Gastrocnemius medialis (tissue), 4 donors: ENCODE measurements at regions not wholly inside any gene's neighbourhood (a gene's known extent, or its start where the extent isn't known, plus 50 kb on each side); places are given as distances from the start of the nearest gene placed in this dataset.
A peak's percentile ranks its signal among the peaks of the same experiment; 100 is the strongest.

Experiments
- ATAC-seq, 2 donors: fragments of 150-250 bp; one replicate each; pipeline ENCODE4 v1.9.1; 2016
- DNase-seq, 2 donors: peaks; one replicate each; pipeline ENCODE4 v3.0.0-alpha.2; 2019
- H3K27ac ChIP-seq, 4 donors: fragments of 200-600 bp; sonication (generic); 1 replicate in 1 of 4; 2 replicates in 3 of 4; pipeline ENCODE4 v1.5.1; 2016 to 2018; ENCODE audit warnings: mild to moderate bottlenecking in 2 of 4, moderate library complexity in 1 of 4
- H3K27me3 ChIP-seq, 3 donors: fragments of 200-600 bp; sonication (generic) in 2 of 3; 1 replicate in 1 of 3; 2 replicates in 2 of 3; pipeline versions ENCODE4 v1.5.1 to v1.6.0; 2016 to 2019; ENCODE audit warnings: mild to moderate bottlenecking in 1 of 3, moderate library complexity in 1 of 3
- H3K36me3 ChIP-seq, 2 donors: fragments of 200-600 bp; sonication (generic) in 1 of 2; one replicate each; pipeline ENCODE4 v1.5.1; 2017 to 2018
- H3K4me1 ChIP-seq, 2 donors: fragments of 200-600 bp; sonication (generic) in 1 of 2; one replicate each; pipeline ENCODE4 v1.5.1; 2016 to 2017; ENCODE audit warnings: mild to moderate bottlenecking in 2 of 2
- H3K4me3 ChIP-seq, 4 donors: fragments of 200-600 bp; sonication (generic) in 3 of 4; 1 replicate in 1 of 4; 2 replicates in 3 of 4; pipeline ENCODE4 v1.5.1; 2016 to 2019; ENCODE audit warnings: mild to moderate bottlenecking in 2 of 4
- H3K9me3 ChIP-seq, 3 donors: fragments of 200-600 bp; sonication (generic) in 2 of 3; 1 replicate in 1 of 3; 2 replicates in 2 of 3; pipeline ENCODE4 v1.5.1; 2016 to 2019
- POLR2A ChIP-seq, 2 donors: fragments of 450-650 bp; IDR thresholded peaks; one replicate each; pipeline ENCODE4 v1.6.1; 2017; ENCODE audit warnings: antibody characterized with exemption in 2 of 2, mild to moderate bottlenecking in 2 of 2, moderate library complexity in 2 of 2
- in situ Hi-C, 4 donors: fragments of 200-750 bp; cut with MboI; loops; one replicate each; pipeline versions ENCODE4 v1.15.0 to v1.8.0; 2017; ENCODE audit warnings: low sequenced_read_pairs in 4 of 4
- intact Hi-C: fragments of 100-400 bp; cut with DNase I; formaldehyde crosslinking; loops from one replicate; pipeline ENCODE4 v1.15.1; 2023; ENCODE audit warnings: low total_unique reads
- TF ChIP-seq, protein P1 (sequence below), 5 experiments: fragments of 450-650 bp in 3 of 5; fragments of 200-600 bp in 2 of 5; sonication (generic) in 2 of 5; IDR thresholded peaks in 4 of 5; conservative IDR thresholded peaks in 1 of 5; 1 replicate in 4 of 5; 2 replicates in 1 of 5; pipeline ENCODE4 v1.5.1; 2016 to 2019; ENCODE audit warnings: antibody characterized with exemption in 5 of 5, mild to moderate bottlenecking in 3 of 5, moderate library complexity in 3 of 5

GRCh38 chr3:22476976-22477375 is 726.0 kb upstream of the ZNF385D start:
- no peaks in the 10 kb centered on the region for H3K36me3 ChIP-seq
- H3K9me3 ChIP-seq: no peaks in the 10 kb centered on the region
- no peak overlapping the region for H3K4me3 ChIP-seq
- H3K4me1 ChIP-seq: no peaks in the 10 kb centered on the region
- ATAC-seq (no peak), DNase-seq (no peak)
- H3K27ac ChIP-seq: no peak overlapping the region
- TF ChIP-seq, protein P1, sequence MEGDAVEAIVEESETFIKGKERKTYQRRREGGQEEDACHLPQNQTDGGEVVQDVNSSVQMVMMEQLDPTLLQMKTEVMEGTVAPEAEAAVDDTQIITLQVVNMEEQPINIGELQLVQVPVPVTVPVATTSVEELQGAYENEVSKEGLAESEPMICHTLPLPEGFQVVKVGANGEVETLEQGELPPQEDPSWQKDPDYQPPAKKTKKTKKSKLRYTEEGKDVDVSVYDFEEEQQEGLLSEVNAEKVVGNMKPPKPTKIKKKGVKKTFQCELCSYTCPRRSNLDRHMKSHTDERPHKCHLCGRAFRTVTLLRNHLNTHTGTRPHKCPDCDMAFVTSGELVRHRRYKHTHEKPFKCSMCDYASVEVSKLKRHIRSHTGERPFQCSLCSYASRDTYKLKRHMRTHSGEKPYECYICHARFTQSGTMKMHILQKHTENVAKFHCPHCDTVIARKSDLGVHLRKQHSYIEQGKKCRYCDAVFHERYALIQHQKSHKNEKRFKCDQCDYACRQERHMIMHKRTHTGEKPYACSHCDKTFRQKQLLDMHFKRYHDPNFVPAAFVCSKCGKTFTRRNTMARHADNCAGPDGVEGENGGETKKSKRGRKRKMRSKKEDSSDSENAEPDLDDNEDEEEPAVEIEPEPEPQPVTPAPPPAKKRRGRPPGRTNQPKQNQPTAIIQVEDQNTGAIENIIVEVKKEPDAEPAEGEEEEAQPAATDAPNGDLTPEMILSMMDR (IDR thresholded peaks at IDR 0.05 in 4 of 5, conservative IDR thresholded peaks at IDR 0.05 in 1 of 5): no peak
- no peak for TF ChIP-seq POLR2A (IDR thresholded peaks at IDR 0.05)
- in situ Hi-C loops: no loop called here
- no peaks in the 10 kb centered on the region for H3K27me3 ChIP-seq
- intact Hi-C loops: no loop called here

GRCh38 chr3:22485954-22486353 is 717.2 kb upstream of the UBE2E2 start:
- Histone ChIP-seq H3K9me3 (no peaks in the 10 kb centered on the region), H3K4me1 (no peaks in the 10 kb centered on the region), H3K27ac (no peak overlapping the region), H3K36me3 (no peaks in the 10 kb centered on the region), H3K4me3 (no peak overlapping the region), H3K27me3 (no peaks in the 10 kb centered on the region)
- in situ Hi-C loops: no loop called here
- DNase-seq: no peak
- no peak for ATAC-seq
- no peak for TF ChIP-seq POLR2A (IDR thresholded peaks at IDR 0.05)
- TF ChIP-seq, protein P1 (IDR thresholded peaks at IDR 0.05 in 4 of 5, conservative IDR thresholded peaks at IDR 0.05 in 1 of 5): no peak
- intact Hi-C loops: no loop called here

DNA sequence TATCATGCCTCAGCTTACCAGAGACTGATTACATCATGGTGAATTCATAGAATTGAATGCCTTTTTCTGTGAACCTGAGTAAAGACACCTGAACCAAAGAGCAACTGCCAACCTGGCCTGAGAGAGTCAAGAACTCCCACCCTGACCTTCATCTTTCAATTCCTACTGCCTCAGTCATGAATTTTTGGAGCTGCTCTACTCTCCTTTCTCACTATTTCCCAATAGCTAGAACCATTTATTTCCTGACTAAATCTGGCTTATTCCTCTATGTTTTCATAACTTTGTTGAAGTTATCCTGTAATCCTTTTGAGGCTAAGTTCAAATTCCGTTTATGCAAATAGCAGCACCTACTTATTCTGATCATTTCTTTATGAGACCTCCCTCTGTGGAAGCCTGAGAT is 712.4 kb upstream of the UBE2E2 start:
- TF ChIP-seq, protein P1 (IDR thresholded peaks at IDR 0.05 in 4 of 5, conservative IDR thresholded peaks at IDR 0.05 in 1 of 5): no peak
- TF ChIP-seq POLR2A (IDR thresholded peaks at IDR 0.05): no peak
- DNase-seq (no peak), ATAC-seq (peak in 1 of 2 donors; percentile 42)
- H3K4me1 ChIP-seq: no peaks in the 10 kb centered on the region
- no peaks in the 10 kb centered on the region for H3K36me3 ChIP-seq
- H3K9me3 ChIP-seq: no peaks in the 10 kb centered on the region
- intact Hi-C loops: no loop called here
- no peaks in the 10 kb centered on the region for H3K27me3 ChIP-seq
- H3K4me3 ChIP-seq: no peak overlapping the region
- no peak overlapping the region for H3K27ac ChIP-seq
- in situ Hi-C loops: no loop called here

GRCh38 chr3:22491344-22491743 is 711.8 kb upstream of the UBE2E2 start:
- TF ChIP-seq, protein P1 (IDR thresholded peaks at IDR 0.05 in 4 of 5, conservative IDR thresholded peaks at IDR 0.05 in 1 of 5): no peak
- Histone ChIP-seq H3K27ac (no peak overlapping the region), H3K4me1 (no peaks in the 10 kb centered on the region), H3K27me3 (no peaks in the 10 kb centered on the region), H3K4me3 (no peak overlapping the region), H3K9me3 (no peaks in the 10 kb centered on the region), H3K36me3 (no peaks in the 10 kb centered on the region)
- in situ Hi-C loops: no loop called here
- DNase-seq (no peak), ATAC-seq (no peak)
- intact Hi-C loops: no loop called here

GRCh38 chr3:22492342-22492741 is 710.8 kb upstream of the UBE2E2 start:
- ATAC-seq: no peak
- H3K27me3 ChIP-seq: no peaks in the 10 kb centered on the region
- H3K27ac ChIP-seq: no peak overlapping the region
- H3K4me1 ChIP-seq: no peaks in the 10 kb centered on the region
- DNase-seq: no peak
- H3K4me3 ChIP-seq: no peak overlapping the region
- no peaks in the 10 kb centered on the region for H3K36me3 ChIP-seq
- intact Hi-C loops (no loop called here), in situ Hi-C loops (no loop called here)
- TF ChIP-seq, protein P1 (IDR thresholded peaks at IDR 0.05 in 4 of 5, conservative IDR thresholded peaks at IDR 0.05 in 1 of 5): no peak
- TF ChIP-seq POLR2A (IDR thresholded peaks at IDR 0.05): no peak
- no peaks in the 10 kb centered on the region for H3K9me3 ChIP-seq
